K562 (cell line): ENCODE measurements at regions not wholly inside any gene's neighbourhood (a gene's known extent, or its start where the extent isn't known, plus 50 kb on each side); places are given as distances from the start of the nearest gene placed in this dataset.

Source experiments
- ATAC-seq: fragments of 200-7000 bp; cut with Tn5 transposase; 3 replicates; pipeline ENCODE4 v1.9.1; 2020; ENCODE audit warnings: moderate library complexity
- BruUV-seq: library from RNA; stranded (reverse); fragments of 400-500 nt; replicated peaks from 2 replicates; lab custom pipeline; 2021; lab: Mats Ljungman, UMichigan
- CTCF ChIA-PET: fragments of 300-600 bp; formaldehyde crosslinking; extraction: SDS; loops from one replicate; lab custom pipeline; 2021; ENCODE audit warnings: low intra/inter-chr PET ratio; lab: Yijun Ruan, JAX
- POLR2A ChIA-PET: fragments of 300-600, 350-650 bp; sonication (Branson Sonifier 250); formaldehyde crosslinking; extraction: SDS; loops from one replicate; lab custom pipeline; 2021; ENCODE audit warnings: antibody characterized with exemption, inconsistent platforms; lab: Yijun Ruan, JAX
- DNase-seq, 4 experiments: peaks; one replicate each; pipeline versions ENCODE4 v3.0.0 to v3.0.0-alpha.2; 2011 to 2018; ENCODE audit warnings: low spot score in 3 of 4, mixed read lengths in 3 of 4; ENCODE audit errors: extremely low read depth in 1 of 4
- FAIRE-seq: peaks from 2 replicates; lab custom pipeline; 2011; peaks lifted over from hg19 to GRCh38; lab: Jason Lieb, UNC
- H2AFZ ChIP-seq: 2 replicates; pipeline ENCODE4 v1.6.0; 2011; ENCODE audit warnings: low read depth, low read length, control low read depth, inconsistent platforms
- H3K27ac ChIP-seq: fragments of 200-600 bp; 3 replicates; pipeline ENCODE4 v1.8.0; 2011; ENCODE audit warnings: low read depth, mild to moderate bottlenecking, control low read depth, inconsistent platforms, low read length, moderate library complexity, mixed read lengths; ENCODE audit errors: extremely low read depth
- H3K27me3 ChIP-seq, 2 experiments: fragments of 300-600 bp in 1 of 2; 2 replicates in 1 of 2; 3 replicates in 1 of 2; pipeline versions ENCODE4 v1.6.0 to v1.8.0; 2011; ENCODE audit warnings: inconsistent platforms in 2 of 2, low read length in 2 of 2, mild to moderate bottlenecking in 1 of 2, mixed read lengths in 1 of 2, moderate library complexity in 1 of 2; ENCODE audit not compliant: control insufficient read depth in 2 of 2, insufficient read depth in 2 of 2
- H3K36me3 ChIP-seq: fragments of 300-600 bp; 3 replicates; pipeline ENCODE4 v1.8.0; 2011; ENCODE audit warnings: mild to moderate bottlenecking, low read length, inconsistent platforms; ENCODE audit not compliant: control insufficient read depth, insufficient read depth
- H3K4me1 ChIP-seq, 2 experiments: fragments of 200-600 bp in 1 of 2; replicated peaks in 1 of 2; 2 replicates in 1 of 2; 3 replicates in 1 of 2; pipeline versions ENCODE4 v1.5.1 to v1.8.0; 2011; ENCODE audit warnings: inconsistent platforms in 2 of 2, low read length in 2 of 2, mild to moderate bottlenecking in 1 of 2, mixed read lengths in 1 of 2, moderate library complexity in 1 of 2; ENCODE audit not compliant: control insufficient read depth in 2 of 2, insufficient read depth in 2 of 2
- H3K4me2 ChIP-seq: 2 replicates; pipeline ENCODE4 v1.6.1; 2011; ENCODE audit warnings: low read length, control low read depth, inconsistent platforms, mixed read lengths; ENCODE audit not compliant: insufficient read depth
- H3K4me3 ChIP-seq: fragments of 200-600 bp; sonication (generic), shearing (Covaris generic); 2 replicates; pipeline ENCODE4 v1.5.1; 2016; ENCODE audit warnings: control low read depth, inconsistent platforms
- H3K79me2 ChIP-seq: fragments of 200-600 bp; 3 replicates; pipeline ENCODE4 v1.8.0; 2011; ENCODE audit warnings: low read length, inconsistent platforms; ENCODE audit not compliant: control insufficient read depth, insufficient read depth
- H3K9ac ChIP-seq, 2 experiments: 2 replicates each; pipeline versions ENCODE4 v1.6.0 to v1.6.1; 2011; ENCODE audit warnings: low read depth in 2 of 2, low read length in 2 of 2, control low read depth in 1 of 2, inconsistent platforms in 1 of 2, mild to moderate bottlenecking in 1 of 2, mixed read lengths in 1 of 2; ENCODE audit not compliant: insufficient read depth in 1 of 2
- H3K9me1 ChIP-seq: one replicate; pipeline ENCODE4 v1.6.0; 2011; ENCODE audit warnings: inconsistent platforms, mild to moderate bottlenecking, low read length, moderate library complexity; ENCODE audit not compliant: control insufficient read depth, insufficient read depth
- H3K9me3 ChIP-seq: replicated peaks from 2 replicates; pipeline ENCODE4 v1.5.1; 2011; ENCODE audit warnings: low read depth, low read length, inconsistent platforms; ENCODE audit not compliant: control insufficient read depth, insufficient read depth
- H4K20me1 ChIP-seq: replicated peaks from 2 replicates; pipeline ENCODE4 v1.6.1; 2011; ENCODE audit warnings: low read length, inconsistent platforms, mixed read lengths; ENCODE audit not compliant: control insufficient read depth, insufficient read depth
- CEBPB ChIP-seq: fragments of 450-650 bp; IDR thresholded peaks from 2 replicates; pipeline ENCODE4 v1.6.1; 2016; ENCODE audit warnings: missing genetic modification characterization, missing compliant biosample characterization
- CEBPG ChIP-seq, 3 experiments: fragments of 200-800 bp in 1 of 3; sonication (Bioruptor generic) in 1 of 3; sonication (generic) in 1 of 3; formaldehyde crosslinking in 1 of 3; IDR thresholded peaks in 2 of 3; conservative IDR thresholded peaks in 1 of 3; 2 replicates each; pipeline versions ENCODE4 v1.6.1 to v1.8.0; 2016 to 2022; ENCODE audit warnings: missing compliant biosample characterization in 2 of 3, missing genetic modification characterization in 2 of 3, mild to moderate bottlenecking in 1 of 3, missing genetic modification reagents in 1 of 3
- EGR1 ChIP-seq: fragments of 450-650 bp; conservative IDR thresholded peaks from 2 replicates; pipeline ENCODE4 v1.6.1; 2017; ENCODE audit warnings: mild to moderate bottlenecking
- ETV6 ChIP-seq, 3 experiments: fragments of 150-350 bp in 1 of 3; sonication (generic) in 1 of 3; formaldehyde crosslinking in 1 of 3; IDR thresholded peaks; 2 replicates each; pipeline versions ENCODE4 v1.6.1 to v1.8.0; 2014 to 2022; ENCODE audit warnings: borderline replicate concordance in 2 of 3, low read depth in 2 of 3, antibody characterized with exemption in 1 of 3, low read length in 1 of 3, mild to moderate bottlenecking in 1 of 3, missing genetic modification reagents in 1 of 3
- EZH2 ChIP-seq: IDR thresholded peaks from 2 replicates; pipeline ENCODE4 v1.6.1; 2012; ENCODE audit warnings: low read depth, mild to moderate bottlenecking, inconsistent platforms, low read length, borderline replicate concordance
- FOXP4 ChIP-seq: sonication (generic); formaldehyde crosslinking; IDR thresholded peaks from 2 replicates; pipeline ENCODE4 v1.8.0; 2022; ENCODE audit warnings: mild to moderate bottlenecking, missing genetic modification reagents, borderline replicate concordance
- HNRNPH1 ChIP-seq: fragments of 200-400 bp; formaldehyde crosslinking; optimal IDR thresholded peaks from 2 replicates; pipeline ENCODE3; 2017; ENCODE audit warnings: low read depth, mild to moderate bottlenecking, low read length, moderate library complexity
- NR2C1 ChIP-seq, 2 experiments: fragments of 450-650 bp; IDR thresholded peaks; 2 replicates each; pipeline ENCODE4 v1.6.1; 2017; ENCODE audit warnings: mild to moderate bottlenecking in 2 of 2, antibody characterized with exemption in 1 of 2, inconsistent platforms in 1 of 2, missing compliant biosample characterization in 1 of 2, missing genetic modification characterization in 1 of 2
- RBM34 ChIP-seq: fragments of 200-400 bp; formaldehyde crosslinking; IDR thresholded peaks from 2 replicates; pipeline ENCODE4 v1.6.1; 2018; ENCODE audit warnings: low read length, borderline replicate concordance; ENCODE audit not compliant: insufficient read depth
- RFX5 ChIP-seq: IDR thresholded peaks from 2 replicates; pipeline ENCODE4 v1.6.1; 2011; ENCODE audit warnings: low read depth, mild to moderate bottlenecking, improper control_type of control experiment, low read length
- SAFB ChIP-seq: fragments of 200-400 bp; formaldehyde crosslinking; IDR thresholded peaks from 2 replicates; pipeline ENCODE4 v1.6.1; 2017; ENCODE audit warnings: low read depth, low read length, borderline replicate concordance
- SIN3B ChIP-seq: fragments of 450-650 bp; IDR thresholded peaks from 2 replicates; pipeline ENCODE4 v1.6.1; 2017; ENCODE audit warnings: low read depth, mild to moderate bottlenecking, moderate library complexity
- ZHX1 ChIP-seq: fragments of 150-350 bp; conservative IDR thresholded peaks from 2 replicates; pipeline ENCODE4 v1.6.1; 2014; ENCODE audit warnings: low read length
- ZNF449 ChIP-seq: fragments of 250-450 bp; sonication (Bioruptor Pico); IDR thresholded peaks from 2 replicates; pipeline ENCODE4 v1.8.0; 2022; ENCODE audit warnings: moderate library complexity, mild to moderate bottlenecking, inconsistent platforms
- WGBS: fragments of 100-300 bp; shearing (Covaris generic); methylation state at CpG from one replicate; pipeline ENCODE4 v1.1.6; 2016; ENCODE audit warnings: low coverage, mixed read lengths; ENCODE audit not compliant: insufficient coverage; ENCODE audit errors: missing lambda C conversion rate; 5-methylcytosine and 5-hydroxymethylcytosine counted together
- in situ Hi-C: fragments of 300-500 bp; cut with MboI; formaldehyde crosslinking; loops from 4 replicates; pipeline ENCODE4 v1.15.0; 2018; ENCODE audit warnings: inconsistent platforms, mixed read lengths
- intact Hi-C: fragments of 100-400 bp; cut with micrococcal nuclease; formaldehyde crosslinking; loops from 2 replicates; pipeline ENCODE4 v1.14.2; 2022

- CTCF ChIA-PET = no interaction called here
- Histone ChIP-seq H3K4me1 (no peaks in the 10 kb centered on the region), H4K20me1 (no peaks in the 10 kb centered on the region), H3K4me2 (no peak overlapping the region), H3K79me2 (no peaks in the 10 kb centered on the region), H3K9ac (no peak overlapping the region), H3K4me3 (no peak overlapping the region), H3K27ac (no peak overlapping the region), H2AFZ (no peak overlapping the region), H3K9me1 (no peaks in the 10 kb centered on the region), H3K36me3 (no peaks in the 10 kb centered on the region), H3K9me3 (no peaks in the 10 kb centered on the region), H3K27me3 (no peaks in the 10 kb centered on the region)
- FAIRE-seq (no peak), DNase-seq (no peak), ATAC-seq (no peak)
- BruUV-seq = no TSS peak
- POLR2A ChIA-PET = no interaction called here
- in situ Hi-C loops (no loop called here), intact Hi-C loops (no loop called here)
- WGBS = 0% methylated on average over 1 of the region's 1 CpG
- no peak for TF ChIP-seq RFX5
- TF ChIP-seq CEBPG (CRISPR knock-in tag; IDR thresholded peaks at IDR 0.05) = no peak
- TF ChIP-seq CEBPG (tag; conservative IDR thresholded peaks at IDR 0.05 in 1 of 2, IDR thresholded peaks at IDR 0.05 in 1 of 2) = peak in 1 of 2 experiments; percentile 59; a peak in 1 of 4 replicates
- TF ChIP-seq ZNF449 = no peak
- no peak for TF ChIP-seq EGR1
- no peak for TF ChIP-seq RBM34
- no peak for TF ChIP-seq EZH2
- TF ChIP-seq HNRNPH1 = no peak
- TF ChIP-seq SIN3B = no peak
- no peak for TF ChIP-seq ZHX1
- TF ChIP-seq FOXP4 = no peak
- peak; percentile 60; the same call in 1 of the 2 replicates for TF ChIP-seq CEBPB (tag)
- TF ChIP-seq SAFB = no peak
- no peak for TF ChIP-seq NR2C1 (IDR thresholded peaks at IDR 0.05)
- no peak for TF ChIP-seq NR2C1 (tag; IDR thresholded peaks at IDR 0.05)
- TF ChIP-seq ETV6 (IDR thresholded peaks at IDR 0.05; ENCODE audit: borderline replicate concordance in 1 of 2, low read depth in 2 of 2, low read length in 1 of 2) = no peak
- TF ChIP-seq ETV6 (CRISPR knock-in tag; IDR thresholded peaks at IDR 0.05; ENCODE audit: borderline replicate concordance) = no peak
These were observed 470.7 kb downstream of the ETV1 start for GRCh38 chr7:13518738-13519137.
